ENCODE measurements at regions not wholly inside any gene's neighbourhood (a gene's known extent, or its start where the extent isn't known, plus 50 kb on each side); places are given as distances from the start of the nearest gene placed in this dataset.

DNA sequence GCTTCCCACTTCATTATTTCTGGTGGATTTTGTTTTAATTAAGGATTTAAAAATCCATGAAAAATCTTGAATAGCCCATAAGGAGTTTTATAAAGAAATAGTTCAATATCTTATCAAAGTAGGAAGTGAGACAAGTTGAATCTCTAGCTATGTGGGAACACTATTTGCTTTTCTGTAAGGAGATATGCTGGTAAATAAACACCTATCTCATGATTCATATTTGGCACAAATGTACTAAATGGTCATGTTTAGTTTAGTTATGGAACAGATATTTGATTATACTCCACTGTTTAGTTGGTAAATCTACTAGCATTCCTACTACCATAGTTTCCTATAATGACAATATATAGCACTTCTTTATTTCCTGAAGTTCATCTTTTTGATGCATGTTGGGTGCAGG lies 239.9 kb upstream of the CEP162 start:
- no peak for TF ChIP-seq SIN3A (IDR thresholded peaks at IDR 0.05; ENCODE audit: borderline replicate concordance, low read depth, low read length)
- 0 out of 2 replicates have a peak, but pooled peaks cover 3% of the 10 kb centered on the region for H3K9me2 ChIP-seq
- no peak overlapping the region for H3K4me2 ChIP-seq
- H3K4me3 ChIP-seq (ENCODE audit: low read depth in 2 of 2, low read length in 1 of 2) = no peak overlapping the region
- peak overlapping the region in 1 of 2 experiments; percentile 60; a peak in 1 of 4 replicates for H3K27ac ChIP-seq (ENCODE audit: low read depth in 2 of 2, low read length in 1 of 2)
- no peaks in the 10 kb centered on the region for H3K27me3 ChIP-seq (ENCODE audit: insufficient read depth)
- no peaks in the 10 kb centered on the region for H3K79me2 ChIP-seq (ENCODE audit: insufficient read depth)
- no peaks in the 10 kb centered on the region for H4K20me1 ChIP-seq (ENCODE audit: insufficient read depth)
- DNase-seq = no peak
- no peaks in the 10 kb centered on the region for H3K9me3 ChIP-seq
- H3K4me1 ChIP-seq (ENCODE audit: control insufficient read depth in 1 of 2, insufficient read depth in 2 of 2, low read depth in 1 of 2, low read length in 1 of 2) = no peaks in the 10 kb centered on the region; a peak in 1 of 4 replicates
- CTCF ChIA-PET = no interaction called here
- H2AFZ ChIP-seq (ENCODE audit: low read depth) = no peak overlapping the region
- no peak overlapping the region for H3K9ac ChIP-seq
- peaks cover 10% of the 10 kb centered on the region for H3F3A ChIP-seq (replicated peaks; ENCODE audit: insufficient read depth)
- H3K36me3 ChIP-seq (replicated peaks in 1 of 2; ENCODE audit: control insufficient read depth in 1 of 2, insufficient read depth in 2 of 2, low read length in 1 of 2) = no peaks in the 10 kb centered on the region
- POLR2A ChIA-PET = no interaction called here

DNA sequence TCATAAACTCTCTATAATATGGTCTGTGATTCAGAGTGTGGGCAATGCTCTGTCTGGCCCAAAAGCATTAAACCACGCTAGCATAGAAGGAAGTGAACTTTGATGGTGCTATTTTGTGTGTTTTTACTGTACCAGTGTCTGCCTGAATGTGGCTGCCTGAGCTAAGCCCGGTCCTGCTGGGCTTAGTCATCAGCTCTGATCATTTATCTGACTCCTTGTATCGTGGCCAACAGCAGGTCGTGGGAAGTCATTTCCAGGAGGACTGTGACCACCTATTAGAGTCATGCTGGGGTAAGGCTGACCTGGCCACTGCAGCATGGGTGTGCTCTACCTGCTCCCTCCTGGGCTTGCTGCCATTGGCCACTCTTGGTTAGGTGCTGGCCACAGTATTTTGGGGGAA lies 239.1 kb upstream of the CEP162 start:
- peaks cover 14% of the 10 kb centered on the region for H3F3A ChIP-seq (replicated peaks; ENCODE audit: insufficient read depth)
- H3K27ac ChIP-seq (ENCODE audit: low read depth in 2 of 2, low read length in 1 of 2) = peak overlapping the region in 1 of 2 experiments; percentile 60; a peak in 2 of 4 replicates
- CTCF ChIA-PET = interaction anchor here (1.4 kb wide), 1 partner anchor 38 kb away, joined by 3 read pairs; no protein-coding TSS in a partner anchor
- no peaks in the 10 kb centered on the region; a peak in 1 of 4 replicates for H3K4me1 ChIP-seq (ENCODE audit: control insufficient read depth in 1 of 2, insufficient read depth in 2 of 2, low read depth in 1 of 2, low read length in 1 of 2)
- whole genome bisulfite sequencing (ENCODE audit: low lambda C conversion rate) = 7% methylated on average over 4 of the region's 4 CpGs
- POLR2A ChIA-PET = no interaction called here
- no peaks in the 10 kb centered on the region for H4K20me1 ChIP-seq (ENCODE audit: insufficient read depth)
- no peak overlapping the region for H3K4me3 ChIP-seq (ENCODE audit: low read depth in 2 of 2, low read length in 1 of 2)
- no peaks in the 10 kb centered on the region for H3K9me3 ChIP-seq
- H3K36me3 ChIP-seq (replicated peaks in 1 of 2; ENCODE audit: control insufficient read depth in 1 of 2, insufficient read depth in 2 of 2, low read length in 1 of 2) = no peaks in the 10 kb centered on the region
- H3K4me2 ChIP-seq = no peak overlapping the region
- 0 out of 2 replicates have a peak, but pooled peaks cover 3% of the 10 kb centered on the region for H3K9me2 ChIP-seq
- no peaks in the 10 kb centered on the region for H3K79me2 ChIP-seq (ENCODE audit: insufficient read depth)
- H3K27me3 ChIP-seq (ENCODE audit: insufficient read depth) = no peaks in the 10 kb centered on the region
- no peak overlapping the region for H2AFZ ChIP-seq (ENCODE audit: low read depth)
- no peak overlapping the region for H3K9ac ChIP-seq
- no peak for DNase-seq
- no peak for TF ChIP-seq FOXJ3 (CRISPR knock-in tag; IDR thresholded peaks at IDR 0.05)
- no peak for TF ChIP-seq EP300 (IDR thresholded peaks at IDR 0.05; ENCODE audit: borderline replicate concordance in 1 of 2, low read depth in 1 of 2, low read length in 1 of 2)
- TF ChIP-seq, protein P1, sequence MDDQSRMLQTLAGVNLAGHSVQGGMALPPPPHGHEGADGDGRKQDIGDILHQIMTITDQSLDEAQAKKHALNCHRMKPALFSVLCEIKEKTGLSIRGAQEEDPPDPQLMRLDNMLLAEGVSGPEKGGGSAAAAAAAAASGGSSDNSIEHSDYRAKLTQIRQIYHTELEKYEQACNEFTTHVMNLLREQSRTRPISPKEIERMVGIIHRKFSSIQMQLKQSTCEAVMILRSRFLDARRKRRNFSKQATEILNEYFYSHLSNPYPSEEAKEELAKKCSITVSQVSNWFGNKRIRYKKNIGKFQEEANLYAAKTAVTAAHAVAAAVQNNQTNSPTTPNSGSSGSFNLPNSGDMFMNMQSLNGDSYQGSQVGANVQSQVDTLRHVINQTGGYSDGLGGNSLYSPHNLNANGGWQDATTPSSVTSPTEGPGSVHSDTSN (IDR thresholded peaks at IDR 0.05) = peak; percentile 32; the same call in 1 of the 2 replicates
- TF ChIP-seq, protein P2, sequence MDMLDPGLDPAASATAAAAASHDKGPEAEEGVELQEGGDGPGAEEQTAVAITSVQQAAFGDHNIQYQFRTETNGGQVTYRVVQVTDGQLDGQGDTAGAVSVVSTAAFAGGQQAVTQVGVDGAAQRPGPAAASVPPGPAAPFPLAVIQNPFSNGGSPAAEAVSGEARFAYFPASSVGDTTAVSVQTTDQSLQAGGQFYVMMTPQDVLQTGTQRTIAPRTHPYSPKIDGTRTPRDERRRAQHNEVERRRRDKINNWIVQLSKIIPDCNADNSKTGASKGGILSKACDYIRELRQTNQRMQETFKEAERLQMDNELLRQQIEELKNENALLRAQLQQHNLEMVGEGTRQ (IDR thresholded peaks at IDR 0.05; ENCODE audit: borderline replicate concordance, low read depth, low read length) = no peak
- no peak for TF ChIP-seq TEAD4 (IDR thresholded peaks at IDR 0.05; ENCODE audit: borderline replicate concordance, insufficient read depth)
- TF ChIP-seq, protein P3, sequence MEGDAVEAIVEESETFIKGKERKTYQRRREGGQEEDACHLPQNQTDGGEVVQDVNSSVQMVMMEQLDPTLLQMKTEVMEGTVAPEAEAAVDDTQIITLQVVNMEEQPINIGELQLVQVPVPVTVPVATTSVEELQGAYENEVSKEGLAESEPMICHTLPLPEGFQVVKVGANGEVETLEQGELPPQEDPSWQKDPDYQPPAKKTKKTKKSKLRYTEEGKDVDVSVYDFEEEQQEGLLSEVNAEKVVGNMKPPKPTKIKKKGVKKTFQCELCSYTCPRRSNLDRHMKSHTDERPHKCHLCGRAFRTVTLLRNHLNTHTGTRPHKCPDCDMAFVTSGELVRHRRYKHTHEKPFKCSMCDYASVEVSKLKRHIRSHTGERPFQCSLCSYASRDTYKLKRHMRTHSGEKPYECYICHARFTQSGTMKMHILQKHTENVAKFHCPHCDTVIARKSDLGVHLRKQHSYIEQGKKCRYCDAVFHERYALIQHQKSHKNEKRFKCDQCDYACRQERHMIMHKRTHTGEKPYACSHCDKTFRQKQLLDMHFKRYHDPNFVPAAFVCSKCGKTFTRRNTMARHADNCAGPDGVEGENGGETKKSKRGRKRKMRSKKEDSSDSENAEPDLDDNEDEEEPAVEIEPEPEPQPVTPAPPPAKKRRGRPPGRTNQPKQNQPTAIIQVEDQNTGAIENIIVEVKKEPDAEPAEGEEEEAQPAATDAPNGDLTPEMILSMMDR (IDR thresholded peaks at IDR 0.05) = no peak
- TF ChIP-seq TAF1 (IDR thresholded peaks at IDR 0.05; ENCODE audit: borderline replicate concordance, low read depth, low read length) = no peak
- TF ChIP-seq GABPA (IDR thresholded peaks at IDR 0.05; ENCODE audit: low read depth) = no peak
- TF ChIP-seq JUND (IDR thresholded peaks at IDR 0.05) = peak; percentile 55; the same call in 1 of the 2 replicates
- TF ChIP-seq POLR2AphosphoS5 (IDR thresholded peaks at IDR 0.05; ENCODE audit: low read depth, low read length) = no peak
- no peak for TF ChIP-seq RAD21 (IDR thresholded peaks at IDR 0.05; ENCODE audit: low read length)
- TF ChIP-seq CHD2 (IDR thresholded peaks at IDR 0.05; ENCODE audit: low read length, partially characterized antibody) = no peak
- peak; percentile 58; the same call in 1 of the 2 replicates for TF ChIP-seq TCF12 (IDR thresholded peaks at IDR 0.05)
- TF ChIP-seq NRF1 (IDR thresholded peaks at IDR 0.05; ENCODE audit: low read depth, low read length) = no peak
- TF ChIP-seq ELF1 (IDR thresholded peaks at IDR 0.05) = no peak
- TF ChIP-seq, protein P4, sequence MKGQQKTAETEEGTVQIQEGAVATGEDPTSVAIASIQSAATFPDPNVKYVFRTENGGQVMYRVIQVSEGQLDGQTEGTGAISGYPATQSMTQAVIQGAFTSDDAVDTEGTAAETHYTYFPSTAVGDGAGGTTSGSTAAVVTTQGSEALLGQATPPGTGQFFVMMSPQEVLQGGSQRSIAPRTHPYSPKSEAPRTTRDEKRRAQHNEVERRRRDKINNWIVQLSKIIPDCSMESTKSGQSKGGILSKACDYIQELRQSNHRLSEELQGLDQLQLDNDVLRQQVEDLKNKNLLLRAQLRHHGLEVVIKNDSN (IDR thresholded peaks at IDR 0.05; ENCODE audit: borderline replicate concordance, low read depth) = no peak
- TF ChIP-seq FOXM1 (IDR thresholded peaks at IDR 0.05; ENCODE audit: low read depth) = no peak
- TF ChIP-seq, protein P5, sequence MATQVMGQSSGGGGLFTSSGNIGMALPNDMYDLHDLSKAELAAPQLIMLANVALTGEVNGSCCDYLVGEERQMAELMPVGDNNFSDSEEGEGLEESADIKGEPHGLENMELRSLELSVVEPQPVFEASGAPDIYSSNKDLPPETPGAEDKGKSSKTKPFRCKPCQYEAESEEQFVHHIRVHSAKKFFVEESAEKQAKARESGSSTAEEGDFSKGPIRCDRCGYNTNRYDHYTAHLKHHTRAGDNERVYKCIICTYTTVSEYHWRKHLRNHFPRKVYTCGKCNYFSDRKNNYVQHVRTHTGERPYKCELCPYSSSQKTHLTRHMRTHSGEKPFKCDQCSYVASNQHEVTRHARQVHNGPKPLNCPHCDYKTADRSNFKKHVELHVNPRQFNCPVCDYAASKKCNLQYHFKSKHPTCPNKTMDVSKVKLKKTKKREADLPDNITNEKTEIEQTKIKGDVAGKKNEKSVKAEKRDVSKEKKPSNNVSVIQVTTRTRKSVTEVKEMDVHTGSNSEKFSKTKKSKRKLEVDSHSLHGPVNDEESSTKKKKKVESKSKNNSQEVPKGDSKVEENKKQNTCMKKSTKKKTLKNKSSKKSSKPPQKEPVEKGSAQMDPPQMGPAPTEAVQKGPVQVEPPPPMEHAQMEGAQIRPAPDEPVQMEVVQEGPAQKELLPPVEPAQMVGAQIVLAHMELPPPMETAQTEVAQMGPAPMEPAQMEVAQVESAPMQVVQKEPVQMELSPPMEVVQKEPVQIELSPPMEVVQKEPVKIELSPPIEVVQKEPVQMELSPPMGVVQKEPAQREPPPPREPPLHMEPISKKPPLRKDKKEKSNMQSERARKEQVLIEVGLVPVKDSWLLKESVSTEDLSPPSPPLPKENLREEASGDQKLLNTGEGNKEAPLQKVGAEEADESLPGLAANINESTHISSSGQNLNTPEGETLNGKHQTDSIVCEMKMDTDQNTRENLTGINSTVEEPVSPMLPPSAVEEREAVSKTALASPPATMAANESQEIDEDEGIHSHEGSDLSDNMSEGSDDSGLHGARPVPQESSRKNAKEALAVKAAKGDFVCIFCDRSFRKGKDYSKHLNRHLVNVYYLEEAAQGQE (IDR thresholded peaks at IDR 0.05; ENCODE audit: low read depth, low read length) = no peak
- TF ChIP-seq SMC3 (IDR thresholded peaks at IDR 0.05; ENCODE audit: low read depth, low read length) = no peak
- no peak for TF ChIP-seq MXI1 (IDR thresholded peaks at IDR 0.05; ENCODE audit: low read depth, low read length)
- peak; percentile 71 for TF ChIP-seq NFIC (IDR thresholded peaks at IDR 0.05; ENCODE audit: borderline replicate concordance)
